ENCODE measurements at regions not wholly inside any gene's neighbourhood (a gene's known extent, or its start where the extent isn't known, plus 50 kb on each side); places are given as distances from the start of the nearest gene placed in this dataset.

GRCh38 chr1:233435622-233436021, 108.1 kb downstream of the MAP3K21 start:
- no peak for ATAC-seq
- DNase-seq = no peak
- intact Hi-C loops (cut with DNase I) = no loop called here

- intact Hi-C loops (cut with DNase I) = loop anchor here in 1 of 2 donors (5.0 kb wide), 2 partner anchors 353 to 628 kb away; no protein-coding TSS in a partner anchor
- no peak for DNase-seq
- no peak for ATAC-seq
Measured at GRCh38 chr1:233439721-233440120, 112.2 kb downstream of the MAP3K21 start.

- intact Hi-C loops (cut with DNase I) = loop anchor here in 1 of 2 donors (5.0 kb wide), 2 partner anchors 351 to 626 kb away; no protein-coding TSS in a partner anchor
- ATAC-seq (peak; percentile 50 to 71), DNase-seq (no peak)
Measured at GRCh38 chr1:233440951-233441401, 113.5 kb downstream of the MAP3K21 start.

GRCh38 chr1:233442026-233442780, 114.7 kb downstream of the MAP3K21 start:
- intact Hi-C loops (cut with DNase I) = loop anchor here in 1 of 2 donors (5.0 kb wide), 2 partner anchors 350 to 625 kb away; no protein-coding TSS in a partner anchor
- peak in 1 of 2 donors; percentile 77 for ATAC-seq

GRCh38 chr1:233443040-233443760, 115.7 kb downstream of the MAP3K21 start:
- ATAC-seq (peak in 1 of 2 donors; percentile 72), DNase-seq (no peak)
- intact Hi-C loops (cut with DNase I) = loop anchor here in 1 of 2 donors (5.0 kb wide), 2 partner anchors 349 to 624 kb away; no protein-coding TSS in a partner anchor

More at GRCh38 chr1:233442026-233442780, 114.7 kb downstream of the MAP3K21 start:
- no peak for DNase-seq

GRCh38 chr1:233444484-233444883, 117.0 kb downstream of the MAP3K21 start:
- intact Hi-C loops (cut with DNase I) = loop anchor here in 1 of 2 donors (5.0 kb wide), 2 partner anchors 348 to 623 kb away; no protein-coding TSS in a partner anchor

GRCh38 chr1:233445737-233446136, 118.2 kb downstream of the MAP3K21 start:
- DNase-seq (no peak), ATAC-seq (no peak)
- intact Hi-C loops (cut with DNase I) = no loop called here

More at GRCh38 chr1:233444484-233444883, 117.0 kb downstream of the MAP3K21 start:
- no peak for ATAC-seq
- no peak for DNase-seq

GRCh38 chr1:233446935-233447334, 119.4 kb downstream of the MAP3K21 start:
- intact Hi-C loops (cut with DNase I) = no loop called here
- ATAC-seq (no peak), DNase-seq (no peak)

- ATAC-seq (no peak), DNase-seq (peak; percentile 34)
- intact Hi-C loops (cut with DNase I) = no loop called here
Measured at GRCh38 chr1:233448109-233448689, 120.7 kb downstream of the MAP3K21 start.

GRCh38 chr1:233452724-233453123, 125.2 kb downstream of the MAP3K21 start:
- DNase-seq (no peak), ATAC-seq (no peak)
- intact Hi-C loops (cut with DNase I) = no loop called here

- intact Hi-C loops (cut with DNase I) = no loop called here
- ATAC-seq (no peak), DNase-seq (no peak)
Measured at GRCh38 chr1:233453433-233454200, 126.1 kb downstream of the MAP3K21 start.

GRCh38 chr1:233459470-233459945, 132.0 kb downstream of the MAP3K21 start:
- intact Hi-C loops (cut with DNase I) = no loop called here
- ATAC-seq = no peak
- DNase-seq = no peak

- DNase-seq = no peak
- ATAC-seq = peak in 1 of 2 donors; percentile 38
Measured at GRCh38 chr1:233459968-233460367, 132.4 kb downstream of the MAP3K21 start.

GRCh38 chr1:233460692-233461091, 133.2 kb downstream of the MAP3K21 start:
- intact Hi-C loops (cut with DNase I) = no loop called here
- DNase-seq (no peak), ATAC-seq (no peak)

More at GRCh38 chr1:233459968-233460367, 132.4 kb downstream of the MAP3K21 start:
- intact Hi-C loops (cut with DNase I) = no loop called here

- intact Hi-C loops (cut with DNase I) = no loop called here
- ATAC-seq = no peak
- DNase-seq = no peak
Measured at GRCh38 chr1:233461847-233462246, 134.3 kb downstream of the MAP3K21 start.

GRCh38 chr1:233463333-233463732, 135.8 kb downstream of the MAP3K21 start:
- DNase-seq (no peak), ATAC-seq (no peak)
- intact Hi-C loops (cut with DNase I) = no loop called here

- ATAC-seq = no peak
- intact Hi-C loops (cut with DNase I) = no loop called here
- no peak for DNase-seq
Measured at GRCh38 chr1:233465745-233466343, 138.3 kb downstream of the MAP3K21 start.
